Iris pigment epithelial cell (primary cell): ENCODE measurements at regions not wholly inside any gene's neighbourhood (a gene's known extent, or its start where the extent isn't known, plus 50 kb on each side); places are given as distances from the start of the nearest gene placed in this dataset.
"Not testable (repeated sequence)": the region's sequence is repeated elsewhere in the genome, so short reads cannot be mapped to it uniquely, and the experiment has no call there.

Source experiments
- DNase-seq: peaks from one replicate; pipeline ENCODE4 v3.0.0-alpha.2; 2011; ENCODE audit warnings: low read depth

DNA sequence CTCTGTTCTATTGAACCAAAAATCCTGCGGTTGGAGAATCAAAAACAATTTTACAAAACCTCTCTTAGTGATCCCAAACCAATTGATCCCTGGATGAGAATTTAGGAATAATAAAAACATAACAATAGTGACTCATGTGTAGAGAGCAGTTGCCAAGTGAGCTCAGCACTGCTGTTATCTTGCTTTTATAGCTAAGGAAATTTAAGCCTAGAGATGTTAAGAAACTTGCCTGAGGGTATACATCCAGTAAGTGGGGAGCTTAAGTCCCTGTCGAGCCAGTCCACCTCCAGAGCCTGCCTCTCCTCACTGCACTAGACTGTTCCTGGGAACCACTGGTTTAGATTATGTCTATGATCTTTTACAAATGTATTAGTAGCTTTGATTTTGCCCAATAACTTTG, 358.4 kb upstream of the LMCD1 start:
- no peak for DNase-seq

DNA sequence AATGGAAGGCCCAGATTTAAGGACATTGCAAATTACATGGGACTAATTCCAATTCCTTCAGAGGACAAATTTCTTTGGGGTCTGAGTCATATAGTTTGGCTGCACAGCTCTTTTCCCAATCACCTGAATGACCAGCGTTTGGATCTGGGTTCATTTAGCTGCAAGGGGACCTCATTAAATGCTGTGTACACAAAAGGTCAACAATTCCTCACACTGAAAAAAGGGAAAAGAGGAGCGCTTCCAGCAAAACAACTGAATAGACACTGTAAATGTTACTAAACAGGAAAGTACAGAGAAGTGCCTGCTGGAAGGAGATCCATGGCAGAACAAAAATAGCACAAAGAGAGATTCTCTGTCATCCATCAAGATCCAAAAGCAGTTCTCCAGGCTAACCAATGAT, 356.0 kb upstream of the LMCD1 start:
- no peak for DNase-seq

DNA sequence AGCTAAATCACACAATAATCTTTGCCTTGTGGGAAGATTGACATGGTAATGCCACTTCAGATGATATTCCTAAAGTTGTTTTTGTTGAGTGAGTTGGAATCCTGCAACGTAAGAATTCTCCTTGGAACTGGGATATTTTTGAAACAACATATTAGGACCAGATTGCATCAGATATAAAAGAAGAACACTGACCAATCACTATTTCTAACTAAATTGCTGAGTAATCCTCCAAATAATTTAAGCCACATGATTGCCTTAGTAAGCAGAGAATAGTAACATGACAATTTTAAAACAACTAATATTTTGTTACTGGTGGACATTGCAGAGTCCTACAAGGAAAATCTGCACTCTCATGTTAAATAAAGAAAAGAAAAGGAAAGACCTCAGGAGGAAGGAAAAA, 353.9 kb upstream of the LMCD1 start:
- no peak for DNase-seq

DNA sequence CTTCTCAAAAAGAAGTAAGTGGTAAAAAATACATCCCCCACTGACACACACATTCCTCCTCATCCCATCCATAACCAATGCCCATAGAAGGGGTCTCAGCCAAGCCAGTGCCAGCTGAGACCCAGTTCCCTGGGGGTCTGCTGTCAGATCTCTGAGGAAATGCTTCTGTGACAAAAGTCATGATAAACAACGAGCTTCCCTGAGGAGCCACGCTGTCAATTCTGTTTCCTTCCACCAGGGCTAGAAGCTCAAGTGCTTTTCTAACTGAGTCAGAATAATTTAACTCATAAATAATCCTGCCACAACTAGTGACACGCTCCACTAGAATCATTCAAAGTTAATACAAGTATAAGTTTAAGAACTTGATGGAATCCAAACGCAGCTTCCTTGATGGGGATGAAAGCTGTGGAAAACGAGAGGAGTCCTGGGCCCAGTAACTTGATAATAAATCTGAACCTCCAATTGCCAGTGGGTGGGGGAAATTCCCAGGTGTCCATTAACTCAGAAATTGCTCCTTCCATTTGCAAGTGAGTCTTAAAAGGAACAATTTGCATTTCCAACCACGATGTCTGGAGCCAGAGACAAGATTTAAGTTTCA, 348.7 kb upstream of the LMCD1 start:
- DNase-seq, result no peak

DNA sequence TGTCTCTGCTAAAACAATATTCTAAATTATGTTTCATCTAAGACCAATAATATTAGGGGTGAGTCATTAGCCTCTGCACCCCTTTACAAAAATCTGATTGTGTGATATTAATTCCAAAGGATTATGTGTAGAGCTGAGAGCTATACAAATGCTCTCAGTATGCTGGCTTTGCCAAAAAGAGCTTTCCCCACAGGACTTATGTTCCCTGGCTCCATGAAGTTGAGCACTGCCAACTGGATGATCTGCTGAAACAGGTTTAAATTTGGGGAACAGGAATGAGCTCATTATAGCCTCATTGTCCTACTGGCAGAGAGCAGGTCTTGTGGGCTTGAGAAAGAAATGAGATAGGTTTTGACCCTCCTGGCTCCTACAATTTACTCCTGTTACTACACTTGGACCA, 347.8 kb upstream of the LMCD1 start:
- no peak for DNase-seq

DNA sequence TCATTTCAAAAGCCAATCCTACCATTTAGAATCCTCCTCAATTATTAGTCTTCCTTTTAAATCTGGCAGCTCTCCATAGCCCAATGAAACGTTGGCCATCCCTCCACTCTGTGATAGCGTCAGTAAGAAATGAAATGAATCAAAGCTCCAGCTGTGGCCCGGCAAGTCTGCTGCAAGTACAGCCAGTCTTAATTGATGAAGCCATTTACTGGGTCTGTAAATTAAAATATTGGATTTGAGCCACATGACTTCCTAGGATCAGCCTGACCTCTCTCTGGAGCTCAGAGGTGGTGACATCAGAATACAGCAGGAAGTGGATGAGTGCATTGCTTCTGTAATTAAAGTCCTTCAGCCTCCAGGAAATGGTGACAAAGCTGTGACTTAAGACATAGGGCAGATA, 347.0 kb upstream of the LMCD1 start:
- no peak for DNase-seq

DNA sequence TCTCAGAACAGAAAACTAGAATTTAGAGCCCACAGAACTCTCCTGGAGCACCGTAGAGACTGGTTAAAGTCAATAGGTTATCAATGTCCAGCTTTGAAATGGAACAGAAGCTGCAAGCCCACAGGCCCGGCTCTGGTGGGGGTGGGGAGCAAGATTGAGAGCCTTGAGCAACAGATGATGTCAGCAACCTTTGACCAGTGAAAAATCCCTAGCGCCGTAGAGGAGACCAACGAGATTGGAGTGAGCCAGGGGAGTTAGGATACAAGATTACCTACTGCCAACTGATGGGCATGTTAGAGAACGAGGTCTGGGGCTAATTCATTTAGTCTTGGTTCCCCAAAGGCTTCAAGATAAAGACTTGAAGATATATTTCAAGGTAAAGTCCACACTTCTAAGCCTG, 345.5 kb upstream of the LMCD1 start:
- no peak for DNase-seq

DNA sequence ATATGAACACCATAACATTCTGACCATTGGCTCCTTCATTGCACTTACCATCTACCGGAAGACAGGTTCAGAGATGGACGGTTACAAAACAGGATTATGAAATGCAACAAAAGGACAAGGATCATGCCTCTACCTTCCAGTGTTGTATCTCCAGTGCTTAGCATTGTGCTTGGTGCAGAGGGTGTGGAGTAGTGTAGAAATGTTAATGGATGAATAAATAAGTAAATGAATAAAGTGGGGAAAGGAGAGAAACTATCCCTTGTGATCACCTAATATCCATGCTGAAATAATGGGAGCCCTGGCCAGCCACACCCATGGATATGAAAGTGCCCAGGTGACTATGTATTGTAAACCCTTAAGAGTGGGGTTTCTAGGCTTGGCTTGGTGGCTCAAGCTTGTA, 344.8 kb upstream of the LMCD1 start:
- no peak for DNase-seq

DNA sequence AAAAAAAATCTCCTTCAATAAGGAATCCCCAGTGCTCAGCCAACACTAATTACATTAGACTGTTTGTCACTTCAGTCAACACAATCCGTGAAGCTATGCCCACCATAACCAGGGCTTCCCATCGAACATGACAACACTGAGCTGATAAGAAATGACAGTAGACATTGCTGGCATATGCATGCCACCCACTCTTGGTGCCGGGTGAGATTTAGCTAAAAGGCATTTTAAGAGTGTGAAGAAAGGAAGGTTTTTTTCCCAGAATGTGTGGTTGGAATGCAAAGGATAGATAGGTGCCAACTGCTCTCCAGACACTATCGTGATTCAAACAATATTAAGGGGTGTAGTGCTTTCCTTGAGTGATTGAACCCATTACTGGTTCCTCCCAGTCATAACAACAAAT, 344.0 kb upstream of the LMCD1 start:
- DNase-seq, result no peak

DNA sequence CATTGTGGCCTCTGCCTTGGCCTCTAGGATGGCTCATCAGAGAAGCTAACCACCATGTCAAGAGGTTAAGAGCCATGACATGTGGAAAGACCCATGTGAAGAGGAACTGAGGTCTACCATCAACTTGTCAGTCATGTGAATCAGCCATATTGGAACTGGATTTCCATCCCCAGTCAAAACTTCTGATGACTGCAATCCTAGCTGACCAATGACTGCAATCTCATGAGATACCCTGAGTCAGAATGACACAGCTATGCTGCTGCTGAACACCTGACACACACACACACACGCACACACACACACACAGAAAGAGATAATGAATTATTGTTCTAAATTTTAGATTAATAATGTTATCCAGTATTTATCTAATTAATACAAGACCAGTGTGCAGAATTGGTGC, 337.5 kb upstream of the LMCD1 start:
- no peak for DNase-seq

DNA sequence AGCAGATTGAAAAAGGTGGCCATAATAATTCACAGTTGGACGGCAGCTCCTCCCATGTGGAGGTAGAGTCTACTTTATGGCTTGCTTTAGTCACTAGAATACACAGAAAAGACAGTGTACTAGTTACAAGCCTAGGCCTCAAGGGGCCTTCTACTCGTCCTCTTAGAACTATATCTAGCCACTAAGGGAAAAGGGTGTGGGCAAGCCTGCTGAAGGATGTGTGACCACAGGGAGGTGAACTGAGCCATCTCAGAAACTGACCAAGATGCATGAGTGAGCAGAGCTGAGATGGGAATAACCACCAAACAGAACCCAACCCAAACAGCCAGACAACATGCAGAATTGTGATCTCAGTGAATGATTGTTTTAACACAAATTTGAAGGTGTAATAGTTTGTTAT, 335.6 kb upstream of the LMCD1 start:
- no peak for DNase-seq

DNA sequence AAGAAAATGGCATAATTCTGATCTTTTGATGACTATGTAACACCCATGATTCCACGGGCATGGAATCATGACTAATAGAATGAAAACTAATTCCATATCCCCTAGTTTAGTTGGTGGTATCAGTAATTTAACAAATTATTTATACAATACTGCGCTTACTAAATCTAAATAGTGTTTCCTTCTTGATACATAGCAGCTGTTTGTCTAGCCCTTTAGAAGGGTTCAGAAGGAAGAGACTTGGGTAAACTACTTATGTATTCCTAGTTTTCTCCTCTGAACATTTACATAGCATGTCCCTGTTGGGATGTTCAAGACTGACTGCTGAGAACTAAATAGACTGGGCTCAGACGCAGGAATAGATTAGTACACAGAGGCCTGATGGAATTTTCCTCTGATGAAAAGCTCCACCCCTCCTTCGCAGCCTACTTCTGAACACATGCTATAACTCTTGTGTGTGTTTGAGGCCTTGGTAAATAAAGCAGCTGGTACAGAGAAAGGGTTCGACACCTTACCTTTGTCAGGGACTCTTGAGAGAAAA, 330.6 kb upstream of the LMCD1 start:
- no peak for DNase-seq

DNA sequence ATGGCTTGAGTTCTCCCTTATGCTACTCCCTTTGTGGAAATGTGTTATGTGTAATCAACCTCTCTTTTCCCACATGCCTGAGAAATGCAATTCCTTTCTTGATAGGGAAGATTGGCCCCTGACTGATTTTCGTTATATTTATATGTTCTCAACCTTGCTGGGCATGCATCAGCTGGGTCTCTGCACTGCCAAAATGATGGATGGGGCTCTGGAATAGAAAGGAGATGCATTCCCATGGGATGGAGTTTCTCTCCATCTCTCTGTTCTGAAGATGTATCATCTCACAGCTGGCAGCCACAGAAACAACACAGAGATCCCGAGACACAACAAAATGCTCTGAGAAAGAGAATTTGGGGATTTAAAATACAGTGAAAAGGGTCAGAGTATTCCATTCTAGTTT, 327.7 kb upstream of the LMCD1 start:
- DNase-seq, result no peak

DNA sequence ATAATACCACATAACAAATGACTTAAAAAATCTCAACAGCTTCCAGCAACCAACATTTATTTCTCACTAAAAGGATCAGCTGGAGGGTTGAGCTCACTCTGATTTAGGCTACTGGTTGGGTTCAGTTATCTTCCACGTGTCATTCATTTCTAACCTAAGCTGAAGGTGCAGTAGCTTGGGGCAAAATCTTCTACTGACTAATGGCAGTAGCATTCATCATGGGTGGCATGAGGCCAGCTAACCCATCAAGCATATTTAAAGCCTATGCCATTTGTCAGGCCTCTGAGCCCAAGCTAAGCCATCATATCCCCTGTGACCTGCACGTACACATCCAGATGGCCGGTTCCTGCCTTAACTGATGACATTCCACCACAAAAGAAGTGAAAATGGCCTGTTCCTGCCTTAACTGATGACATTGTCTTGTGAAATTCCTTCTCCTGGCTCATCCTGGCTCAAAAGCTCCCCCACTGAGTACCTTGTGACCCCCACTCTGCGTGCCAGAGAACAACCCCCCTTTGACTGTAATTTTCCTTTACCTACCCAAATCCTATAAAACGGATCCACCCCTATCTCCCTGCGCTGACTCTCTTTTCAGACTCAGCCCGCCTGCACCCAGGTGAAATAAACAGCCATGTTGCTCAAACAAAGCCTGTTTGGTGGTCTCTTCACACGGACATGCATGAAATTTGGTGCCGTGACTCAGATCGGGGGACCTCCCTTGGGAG, 324.7 kb upstream of the LMCD1 start:
- DNase-seq, result not testable (repeated sequence)

DNA sequence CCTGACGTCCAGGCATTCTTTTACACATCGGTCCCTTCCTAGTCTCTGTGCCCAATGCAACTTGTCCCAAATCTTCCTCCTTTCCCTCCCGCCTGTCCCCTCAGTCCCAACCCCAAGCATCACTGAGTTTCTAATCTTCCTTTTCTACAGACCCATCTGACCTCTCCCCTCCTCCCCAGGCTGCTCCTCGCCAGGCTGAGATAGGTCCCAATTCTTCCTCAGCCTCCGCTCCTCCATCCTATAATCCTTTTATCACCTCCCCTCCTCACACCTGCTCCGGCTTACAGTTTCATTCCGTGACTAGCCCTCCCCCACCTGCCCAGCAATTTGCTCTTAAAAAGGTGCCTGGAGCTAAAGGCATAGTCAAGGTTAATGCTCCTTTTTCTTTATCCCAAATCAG, 323.1 kb upstream of the LMCD1 start:
- not testable (repeated sequence) for DNase-seq

DNA sequence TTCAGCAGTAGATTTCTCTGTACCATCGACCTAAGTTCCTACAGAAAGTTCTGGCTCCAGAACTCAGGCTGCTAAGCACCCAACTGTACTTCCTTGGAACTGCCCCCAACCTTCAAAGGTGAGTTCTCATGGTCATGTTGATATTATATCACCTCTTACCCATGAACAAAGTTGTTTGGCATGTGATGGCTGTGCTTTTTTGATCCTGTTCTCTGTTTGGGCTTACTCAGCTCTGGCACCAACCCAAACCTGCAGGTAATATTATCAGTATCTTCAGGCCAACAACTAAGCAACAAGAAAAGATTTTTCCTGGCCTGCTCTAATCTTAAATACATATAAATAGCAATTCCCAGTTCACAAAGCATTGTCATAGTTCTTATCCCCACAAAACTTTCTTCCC, 318.7 kb upstream of the LMCD1 start:
- DNase-seq, result no peak

DNA sequence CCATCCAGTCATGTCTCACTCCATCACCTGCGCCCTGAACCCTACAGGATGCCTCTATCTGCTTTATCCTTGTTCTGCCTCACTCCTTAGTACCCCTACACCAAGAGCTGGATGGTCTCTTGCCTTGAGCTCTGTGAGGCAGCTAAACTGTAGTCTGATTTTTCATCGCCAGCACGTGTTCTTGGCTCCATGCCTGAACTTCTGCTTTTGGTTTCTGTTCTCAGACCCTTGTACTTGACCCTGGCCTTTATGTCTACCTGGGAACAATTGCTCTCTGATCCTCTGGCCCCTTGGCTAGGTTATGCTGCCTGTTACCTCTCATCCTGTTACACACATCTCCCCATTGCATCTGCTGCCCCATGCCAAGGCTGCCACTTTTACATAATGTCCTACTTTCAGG, 318.0 kb upstream of the LMCD1 start:
- DNase-seq, result no peak

DNA sequence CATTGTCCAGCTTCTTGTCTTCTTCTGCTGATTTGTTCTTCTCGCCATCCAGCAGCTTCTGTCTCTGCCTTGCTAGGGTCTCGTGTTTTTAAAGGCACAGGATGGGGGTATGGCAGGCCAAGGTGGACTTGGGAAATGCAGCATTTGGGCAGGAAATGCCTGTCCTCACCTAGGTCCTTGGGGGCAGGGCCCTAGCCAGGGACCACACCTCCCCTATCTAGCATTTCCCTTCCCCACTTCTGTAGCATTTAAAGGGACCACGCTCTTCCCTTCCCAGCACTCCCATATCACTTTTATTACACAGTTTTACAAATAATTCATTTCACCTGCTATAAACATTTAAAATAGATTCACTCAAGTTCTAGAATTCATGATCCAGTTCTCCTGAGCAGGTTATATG, 315.4 kb upstream of the LMCD1 start:
- DNase-seq, result no peak

DNA sequence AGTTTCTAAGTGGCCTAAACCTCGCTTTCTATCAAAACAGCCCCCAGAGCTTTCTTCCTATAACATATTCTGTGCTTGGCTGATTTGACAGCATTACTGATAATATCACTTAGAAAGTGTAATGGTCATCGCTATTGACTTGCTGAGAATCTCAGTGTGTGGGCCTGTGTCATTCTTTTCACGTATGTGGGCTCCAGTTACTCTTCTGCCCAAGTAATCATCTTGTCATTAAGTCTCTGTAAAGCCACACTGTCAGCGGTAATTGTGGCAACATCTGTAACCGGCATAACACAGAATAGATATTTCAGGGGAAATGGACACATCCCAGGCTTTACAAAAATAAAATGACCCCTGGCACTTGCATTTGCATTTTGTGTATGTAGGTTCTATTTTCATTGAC, 313.6 kb upstream of the LMCD1 start:
- DNase-seq, result no peak

DNA sequence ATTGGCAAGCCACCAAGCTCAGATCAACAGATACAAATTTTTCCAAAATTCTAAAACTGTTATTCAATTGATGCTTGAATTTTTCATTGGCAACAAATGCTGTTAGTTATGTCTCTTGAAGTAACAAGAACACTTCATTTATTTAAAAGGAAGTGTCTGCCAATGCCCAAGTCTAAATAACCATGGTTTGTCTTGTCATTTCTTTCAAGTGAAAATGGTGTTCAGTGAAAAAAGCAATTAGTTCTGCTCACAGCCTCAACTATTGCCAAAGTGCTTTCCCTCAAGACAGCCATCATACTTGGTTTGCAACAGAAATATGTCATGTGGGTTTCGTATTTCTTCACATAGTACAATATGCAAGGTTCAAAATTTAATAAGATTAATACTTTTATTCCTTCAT, 312.6 kb upstream of the LMCD1 start:
- DNase-seq, result no peak

DNA sequence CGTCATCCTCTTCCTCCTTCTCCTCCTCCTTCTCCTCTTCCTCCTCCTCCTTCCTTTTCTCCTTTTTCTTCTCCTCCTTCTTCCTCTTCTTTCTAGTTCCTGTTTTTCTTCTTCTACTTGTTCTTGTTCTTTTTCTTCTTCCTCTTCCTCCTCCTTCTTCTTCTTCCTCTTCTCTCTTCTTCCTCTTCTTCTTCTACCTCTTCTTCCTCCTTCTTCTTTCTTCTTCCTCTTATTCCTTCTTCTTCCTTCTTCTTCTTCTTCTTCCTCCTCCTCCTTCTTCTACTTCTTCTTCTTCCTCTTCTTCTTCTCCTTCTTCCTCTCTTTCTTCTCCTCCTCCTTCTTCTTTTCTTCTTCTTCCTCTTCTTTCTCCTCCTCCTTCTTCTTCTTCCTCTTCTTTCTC, 310.2 kb upstream of the LMCD1 start:
- no peak for DNase-seq

DNA sequence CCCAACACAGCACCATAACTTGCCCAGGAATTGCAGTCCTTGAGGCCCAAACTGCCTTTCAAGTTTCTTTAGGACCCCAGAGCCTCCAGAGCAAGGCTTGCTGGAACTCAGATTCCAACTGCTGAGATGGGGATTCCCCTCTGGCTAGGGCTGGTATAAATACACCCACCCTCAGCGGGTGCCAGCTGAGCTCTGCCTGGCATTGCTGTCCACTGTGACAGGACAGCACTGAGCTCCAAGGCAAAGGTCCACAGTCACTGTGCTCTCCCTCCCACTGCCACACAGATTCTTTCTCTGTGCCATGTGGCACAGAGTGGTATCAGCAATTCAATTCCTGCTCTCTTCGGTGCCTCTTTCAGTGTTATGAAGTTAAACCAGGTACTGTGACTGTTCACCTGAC, 304.2 kb upstream of the LMCD1 start:
- no peak for DNase-seq

DNA sequence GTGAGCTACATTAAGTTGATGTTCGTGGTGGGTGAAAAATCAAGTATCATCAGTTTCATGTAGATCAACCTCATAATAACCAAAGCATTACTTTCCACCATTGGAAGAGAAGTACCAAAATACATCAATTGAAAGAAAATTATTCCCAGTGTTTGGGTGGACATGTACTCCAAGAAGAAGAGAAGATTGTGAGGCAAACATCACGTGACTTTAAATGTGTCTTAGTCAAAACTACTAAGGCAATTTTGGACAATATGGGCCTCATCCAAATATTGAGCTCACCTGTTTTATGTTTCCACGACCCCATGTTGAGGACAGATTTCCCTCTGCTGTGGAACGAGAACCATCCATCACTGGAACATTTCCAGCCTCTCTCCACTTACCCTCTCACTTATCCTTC, 303.0 kb upstream of the LMCD1 start:
- no peak for DNase-seq

DNA sequence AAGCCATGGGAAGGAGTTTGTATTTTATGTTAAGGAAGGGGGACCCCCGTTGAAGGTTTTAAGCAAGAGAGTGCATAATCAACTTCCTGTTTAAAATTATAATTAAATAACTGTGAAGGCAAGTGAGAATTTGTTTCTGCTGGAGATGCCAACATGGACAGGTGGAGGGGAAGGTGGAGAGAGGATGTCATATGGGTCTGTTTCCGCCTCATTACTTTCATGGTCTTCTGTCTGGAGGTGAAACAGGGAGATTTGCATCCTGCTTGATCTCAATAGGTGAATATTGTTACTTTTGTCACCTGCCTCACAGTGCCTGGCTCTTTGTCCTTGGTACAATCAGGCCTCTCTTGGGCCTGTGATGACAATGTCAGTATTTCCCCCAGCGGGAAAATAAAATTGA, 300.6 kb upstream of the LMCD1 start:
- no peak for DNase-seq
